HFFc6 (cell line): ENCODE measurements at regions not wholly inside any gene's neighbourhood (a gene's known extent, or its start where the extent isn't known, plus 50 kb on each side); places are given as distances from the start of the nearest gene placed in this dataset.

Experiments used
- DNase-seq: peaks from one replicate; pipeline ENCODE4 v3.0.0-alpha.2; 2018
- H3K27ac Mint-ChIP-seq: 2 replicates; pipeline ENCODE4 v1.8.0; 2020; ENCODE audit warnings: mild to moderate bottlenecking, mixed read lengths
- H3K27me3 Mint-ChIP-seq: 2 replicates; pipeline ENCODE4 v1.8.0; 2021; ENCODE audit warnings: mild to moderate bottlenecking, moderate library complexity, mixed read lengths; ENCODE audit not compliant: insufficient read depth
- H3K36me3 Mint-ChIP-seq: 2 replicates; pipeline ENCODE4 v1.8.0; 2021; ENCODE audit warnings: low read depth, mixed read lengths
- H3K4me1 Mint-ChIP-seq: 2 replicates; pipeline ENCODE4 v1.8.0; 2020; ENCODE audit warnings: low read depth, mixed read lengths
- H3K4me3 Mint-ChIP-seq: 2 replicates; pipeline ENCODE4 v1.8.0; 2020; ENCODE audit warnings: mild to moderate bottlenecking, moderate library complexity, mixed read lengths
- H3K9me3 Mint-ChIP-seq: 2 replicates; pipeline ENCODE4 v1.8.0; 2020; ENCODE audit warnings: mild to moderate bottlenecking, mixed read lengths
- CTCF ChIP-seq: fragments of 200-600 bp; sonication (generic); IDR thresholded peaks from 2 replicates; pipeline ENCODE4 v1.5.0; 2021; ENCODE audit warnings: antibody characterized with exemption, mild to moderate bottlenecking

GRCh38 chr3:191707817-191708216, 246.9 kb downstream of the PYDC2 start:
- Mint-ChIP-seq H3K36me3 (no peaks in the 10 kb centered on the region), H3K9me3 (peaks cover 44% of the 10 kb centered on the region), H3K27me3 (no peaks in the 10 kb centered on the region), H3K4me1 (no peaks in the 10 kb centered on the region), H3K27ac (no peak overlapping the region), H3K4me3 (no peak overlapping the region)
- DNase-seq = no peak
- TF ChIP-seq CTCF = no peak

GRCh38 chr3:191715585-191715984, 254.6 kb downstream of the PYDC2 start:
- DNase-seq = no peak
- no peak overlapping the region for H3K4me3 Mint-ChIP-seq
- H3K9me3 Mint-ChIP-seq = no peaks in the 10 kb centered on the region
- no peaks in the 10 kb centered on the region for H3K36me3 Mint-ChIP-seq
- no peak for TF ChIP-seq CTCF
- H3K27me3 Mint-ChIP-seq = no peaks in the 10 kb centered on the region
- no peaks in the 10 kb centered on the region for H3K4me1 Mint-ChIP-seq
- H3K27ac Mint-ChIP-seq = no peak overlapping the region

- no peak overlapping the region for H3K4me3 Mint-ChIP-seq
- no peaks in the 10 kb centered on the region for H3K4me1 Mint-ChIP-seq
- H3K27me3 Mint-ChIP-seq = no peaks in the 10 kb centered on the region
- no peak for TF ChIP-seq CTCF
- no peaks in the 10 kb centered on the region; the same call in 1 of the 2 replicates for H3K9me3 Mint-ChIP-seq
- H3K36me3 Mint-ChIP-seq = no peaks in the 10 kb centered on the region
- DNase-seq = no peak
- H3K27ac Mint-ChIP-seq = no peak overlapping the region
Measured at GRCh38 chr3:191721390-191721861, 260.5 kb downstream of the PYDC2 start.

- Mint-ChIP-seq H3K4me3 (no peak overlapping the region), H3K4me1 (no peaks in the 10 kb centered on the region)
Measured at GRCh38 chr3:191721990-191722389, 261.0 kb downstream of the PYDC2 start.

GRCh38 chr3:191727338-191727737, 266.4 kb downstream of the PYDC2 start:
- H3K36me3 Mint-ChIP-seq = no peaks in the 10 kb centered on the region; the same call in 1 of the 2 replicates
- no peak overlapping the region for H3K4me3 Mint-ChIP-seq
- no peaks in the 10 kb centered on the region; the same call in 1 of the 2 replicates for H3K9me3 Mint-ChIP-seq
- H3K4me1 Mint-ChIP-seq = peaks cover under 1% of the 10 kb centered on the region; the same call in 1 of the 2 replicates
- no peak for TF ChIP-seq CTCF
- DNase-seq = no peak
- H3K27me3 Mint-ChIP-seq = no peaks in the 10 kb centered on the region
- H3K27ac Mint-ChIP-seq = no peak overlapping the region

More at GRCh38 chr3:191721990-191722389, 261.0 kb downstream of the PYDC2 start:
- Mint-ChIP-seq H3K27ac (no peak overlapping the region), H3K9me3 (no peaks in the 10 kb centered on the region; the same call in 1 of the 2 replicates), H3K36me3 (no peaks in the 10 kb centered on the region), H3K27me3 (no peaks in the 10 kb centered on the region)
- DNase-seq = no peak
- TF ChIP-seq CTCF = no peak

- H3K27ac Mint-ChIP-seq = no peak overlapping the region
- no peak for TF ChIP-seq CTCF
- H3K36me3 Mint-ChIP-seq = no peaks in the 10 kb centered on the region; the same call in 1 of the 2 replicates
- DNase-seq = no peak
- peaks cover 8% of the 10 kb centered on the region; the same call in 1 of the 2 replicates for H3K4me1 Mint-ChIP-seq
- H3K27me3 Mint-ChIP-seq = no peaks in the 10 kb centered on the region
- no peaks in the 10 kb centered on the region; the same call in none of the 2 replicates for H3K9me3 Mint-ChIP-seq
- H3K4me3 Mint-ChIP-seq = no peak overlapping the region
Measured at GRCh38 chr3:191728186-191728585, 267.2 kb downstream of the PYDC2 start.
